DOHH2 (cell line): ENCODE measurements at regions not wholly inside any gene's neighbourhood (a gene's known extent, or its start where the extent isn't known, plus 50 kb on each side); places are given as distances from the start of the nearest gene placed in this dataset.

Source experiments
- EZH2phosphoT487 ChIP-seq: fragments of 200-600 bp; sonication (generic); IDR thresholded peaks from 2 replicates; pipeline ENCODE4 v1.6.1; 2017; ENCODE audit warnings: borderline replicate concordance, mild to moderate bottlenecking, antibody characterized with exemption, low read length, moderate library complexity, mixed read lengths
- TF ChIP-seq, protein P1 (sequence below): fragments of 200-600 bp; sonication (generic); IDR thresholded peaks from one replicate; pipeline ENCODE4 v1.5.1; 2014; ENCODE audit warnings: antibody characterized with exemption, mild to moderate bottlenecking, low read depth, low read length; ENCODE audit not compliant: poor library complexity, severe bottlenecking

DNA sequence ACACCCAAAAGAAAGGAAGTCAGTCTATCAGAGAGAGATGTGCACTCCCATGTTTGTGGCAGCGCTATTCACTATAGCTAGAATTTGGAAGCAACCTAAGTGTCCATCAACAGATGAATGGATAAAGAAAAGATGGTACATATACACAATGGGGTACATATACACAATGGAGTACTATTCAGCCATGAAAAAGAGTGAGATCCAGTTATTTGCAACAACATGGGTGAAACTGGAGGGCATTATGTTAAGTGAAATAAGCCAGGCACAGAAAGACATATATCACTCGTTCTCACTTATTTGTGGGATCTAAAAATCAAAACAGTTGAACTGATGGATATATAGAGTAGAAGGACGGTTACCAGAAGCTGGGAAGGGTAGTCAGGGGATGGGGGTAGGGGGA, 99.9 kb upstream of the ZNF516 start:
- no peak for TF ChIP-seq EZH2phosphoT487
- TF ChIP-seq, protein P1, sequence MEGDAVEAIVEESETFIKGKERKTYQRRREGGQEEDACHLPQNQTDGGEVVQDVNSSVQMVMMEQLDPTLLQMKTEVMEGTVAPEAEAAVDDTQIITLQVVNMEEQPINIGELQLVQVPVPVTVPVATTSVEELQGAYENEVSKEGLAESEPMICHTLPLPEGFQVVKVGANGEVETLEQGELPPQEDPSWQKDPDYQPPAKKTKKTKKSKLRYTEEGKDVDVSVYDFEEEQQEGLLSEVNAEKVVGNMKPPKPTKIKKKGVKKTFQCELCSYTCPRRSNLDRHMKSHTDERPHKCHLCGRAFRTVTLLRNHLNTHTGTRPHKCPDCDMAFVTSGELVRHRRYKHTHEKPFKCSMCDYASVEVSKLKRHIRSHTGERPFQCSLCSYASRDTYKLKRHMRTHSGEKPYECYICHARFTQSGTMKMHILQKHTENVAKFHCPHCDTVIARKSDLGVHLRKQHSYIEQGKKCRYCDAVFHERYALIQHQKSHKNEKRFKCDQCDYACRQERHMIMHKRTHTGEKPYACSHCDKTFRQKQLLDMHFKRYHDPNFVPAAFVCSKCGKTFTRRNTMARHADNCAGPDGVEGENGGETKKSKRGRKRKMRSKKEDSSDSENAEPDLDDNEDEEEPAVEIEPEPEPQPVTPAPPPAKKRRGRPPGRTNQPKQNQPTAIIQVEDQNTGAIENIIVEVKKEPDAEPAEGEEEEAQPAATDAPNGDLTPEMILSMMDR: no peak
